Trophoblast cell (in vitro differentiated cells and primary cell): ENCODE measurements at regions not wholly inside any gene's neighbourhood (a gene's known extent, or its start where the extent isn't known, plus 50 kb on each side); places are given as distances from the start of the nearest gene placed in this dataset.

Experiments
- DNase-seq, 2 donors: peaks; one replicate each; pipeline ENCODE4 v3.0.0-alpha.2; 2016
- H2AFZ ChIP-seq: 2 replicates; pipeline ENCODE4 v1.6.1; 2013; ENCODE audit warnings: low read length, moderate library complexity, mild to moderate bottlenecking; ENCODE audit not compliant: insufficient read depth, poor library complexity
- H2AK5ac ChIP-seq: 2 replicates; pipeline ENCODE4 v1.6.1; 2013; ENCODE audit warnings: mild to moderate bottlenecking, low read length
- H2BK120ac ChIP-seq: 2 replicates; pipeline ENCODE4 v1.6.1; 2013; ENCODE audit warnings: low read length, mild to moderate bottlenecking, moderate library complexity; ENCODE audit not compliant: insufficient read depth, poor library complexity
- H2BK12ac ChIP-seq: 2 replicates; pipeline ENCODE4 v1.6.1; 2013; ENCODE audit warnings: mild to moderate bottlenecking, low read length, moderate library complexity
- H2BK5ac ChIP-seq: 2 replicates; pipeline ENCODE4 v1.6.1; 2013; ENCODE audit warnings: low read length, low read depth, moderate library complexity, mild to moderate bottlenecking; ENCODE audit not compliant: poor library complexity
- H3K14ac ChIP-seq: 2 replicates; pipeline ENCODE4 v1.6.1; 2013; ENCODE audit warnings: mild to moderate bottlenecking, low read length
- H3K18ac ChIP-seq: 2 replicates; pipeline ENCODE4 v1.6.1; 2013; ENCODE audit warnings: mild to moderate bottlenecking, low read length
- H3K23ac ChIP-seq: 2 replicates; pipeline ENCODE4 v1.6.1; 2013; ENCODE audit warnings: low read length
- H3K27ac ChIP-seq: 2 replicates; pipeline ENCODE4 v1.5.1; 2013; ENCODE audit warnings: low read depth, mild to moderate bottlenecking, inconsistent platforms, low read length, moderate library complexity
- H3K27me3 ChIP-seq: 2 replicates; pipeline ENCODE4 v1.6.1; 2013; ENCODE audit warnings: inconsistent platforms, mild to moderate bottlenecking, low read length, moderate library complexity; ENCODE audit not compliant: insufficient read depth
- H3K36me3 ChIP-seq, 2 experiments: 1 replicate in 1 of 2; 2 replicates in 1 of 2; pipeline ENCODE4 v1.6.1; 2013; ENCODE audit warnings: low read length in 2 of 2, mild to moderate bottlenecking in 2 of 2, moderate library complexity in 1 of 2; ENCODE audit not compliant: insufficient read depth in 2 of 2, control insufficient read depth in 1 of 2
- H3K4ac ChIP-seq: 2 replicates; pipeline ENCODE4 v1.6.1; 2013; ENCODE audit warnings: low read depth, mild to moderate bottlenecking, low read length, moderate library complexity
- H3K4me1 ChIP-seq, 2 experiments: 1 replicate in 1 of 2; 2 replicates in 1 of 2; pipeline ENCODE4 v1.6.1; 2013; ENCODE audit warnings: low read length in 2 of 2, mild to moderate bottlenecking in 2 of 2, moderate library complexity in 1 of 2; ENCODE audit not compliant: insufficient read depth in 2 of 2, control insufficient read depth in 1 of 2
- H3K4me2 ChIP-seq: 2 replicates; pipeline ENCODE4 v1.6.1; 2013; ENCODE audit warnings: inconsistent platforms, mild to moderate bottlenecking, low read length, moderate library complexity
- H3K4me3 ChIP-seq: 2 replicates; pipeline ENCODE4 v1.5.1; 2013; ENCODE audit warnings: mild to moderate bottlenecking, low read depth, low read length, inconsistent platforms
- H3K79me1 ChIP-seq: one replicate; pipeline ENCODE4 v1.6.1; 2013; ENCODE audit warnings: low read length
- H3K79me2 ChIP-seq: 2 replicates; pipeline ENCODE4 v1.6.1; 2013; ENCODE audit warnings: low read length, mild to moderate bottlenecking; ENCODE audit not compliant: control insufficient read depth, insufficient read depth, poor library complexity
- H3K9ac ChIP-seq: 2 replicates; pipeline ENCODE4 v1.6.1; 2013; ENCODE audit warnings: mild to moderate bottlenecking, low read length
- H3K9me3 ChIP-seq: 2 replicates; pipeline ENCODE4 v1.6.1; 2013; ENCODE audit warnings: low read depth, mild to moderate bottlenecking, control low read depth, inconsistent platforms, low read length; ENCODE audit not compliant: insufficient read depth
- H4K12ac ChIP-seq: 2 replicates; pipeline ENCODE4 v1.6.1; 2013; ENCODE audit warnings: low read depth, mild to moderate bottlenecking, low read length, moderate library complexity
- H4K8ac ChIP-seq: 2 replicates; pipeline ENCODE4 v1.6.1; 2013; ENCODE audit warnings: low read depth, mild to moderate bottlenecking, low read length, moderate library complexity
- H4K91ac ChIP-seq: one replicate; pipeline ENCODE4 v1.6.1; 2013; ENCODE audit warnings: low read depth, mild to moderate bottlenecking, low read length, moderate library complexity
- WGBS: extraction: QIAGEN DNeasy Blood & Tissue Kit; methylation state at CpG from one replicate; pipeline ENCODE4 v1.1.7; 2013; ENCODE audit warnings: missing lambda C conversion rate; ENCODE audit not compliant: insufficient read length, insufficient coverage; ENCODE audit errors: extremely low coverage; 5-methylcytosine and 5-hydroxymethylcytosine counted together

GRCh38 chr6:104484191-104484590, 375.5 kb downstream of the HACE1 start:
- Histone ChIP-seq H2BK120ac (no peak overlapping the region), H4K8ac (no peak overlapping the region), H2BK12ac (no peak overlapping the region), H3K27me3 (no peaks in the 10 kb centered on the region), H3K14ac (no peak overlapping the region), H3K9ac (no peak overlapping the region), H3K36me3 (no peaks in the 10 kb centered on the region), H2AFZ (no peak overlapping the region), H2BK5ac (no peak overlapping the region), H3K18ac (no peak overlapping the region), H3K79me1 (no peaks in the 10 kb centered on the region), H4K12ac (no peak overlapping the region), H2AK5ac (no peak overlapping the region), H3K23ac (no peak overlapping the region), H4K91ac (no peak overlapping the region), H3K4me3 (no peak overlapping the region), H3K9me3 (no peaks in the 10 kb centered on the region), H3K4me1 (no peaks in the 10 kb centered on the region), H3K27ac (no peak overlapping the region), H3K79me2 (no peaks in the 10 kb centered on the region), H3K4ac (no peak overlapping the region), H3K4me2 (no peak overlapping the region)
- WGBS: no CpG with 5 or more reads among the region's 1 CpG
- DNase-seq: no peak

GRCh38 chr6:104483225-104483834, 376.4 kb downstream of the HACE1 start:
- peak in 1 of 2 donors; percentile 31 for DNase-seq
- no CpG with 5 or more reads among the region's 2 CpGs for WGBS

GRCh38 chr6:104477569-104477968, 382.1 kb downstream of the HACE1 start:
- Histone ChIP-seq H4K91ac (no peak overlapping the region), H3K4ac (no peak overlapping the region), H2BK12ac (no peak overlapping the region), H2AK5ac (no peak overlapping the region), H2AFZ (no peak overlapping the region), H3K79me2 (no peaks in the 10 kb centered on the region), H3K4me3 (no peak overlapping the region), H3K36me3 (no peaks in the 10 kb centered on the region), H3K27me3 (no peaks in the 10 kb centered on the region), H2BK120ac (no peak overlapping the region), H4K8ac (no peak overlapping the region), H3K27ac (no peak overlapping the region), H3K18ac (no peak overlapping the region), H3K4me1 (no peaks in the 10 kb centered on the region), H3K9ac (no peak overlapping the region), H3K79me1 (no peaks in the 10 kb centered on the region), H3K4me2 (no peak overlapping the region), H2BK5ac (no peak overlapping the region), H3K23ac (no peak overlapping the region), H4K12ac (no peak overlapping the region), H3K9me3 (no peaks in the 10 kb centered on the region), H3K14ac (no peak overlapping the region)
- no CpG with 5 or more reads among the region's 2 CpGs for WGBS
- DNase-seq: no peak

More at GRCh38 chr6:104483225-104483834, 376.4 kb downstream of the HACE1 start:
- Histone ChIP-seq H3K23ac (no peak overlapping the region), H3K36me3 (no peaks in the 10 kb centered on the region), H2AK5ac (no peak overlapping the region), H3K79me1 (no peaks in the 10 kb centered on the region), H2BK120ac (no peak overlapping the region), H3K4me2 (no peak overlapping the region), H2BK5ac (no peak overlapping the region), H3K14ac (no peak overlapping the region), H3K9me3 (no peaks in the 10 kb centered on the region), H3K4me3 (no peak overlapping the region), H4K12ac (no peak overlapping the region), H4K8ac (no peak overlapping the region), H4K91ac (no peak overlapping the region), H3K4me1 (no peaks in the 10 kb centered on the region), H3K9ac (no peak overlapping the region), H3K27me3 (no peaks in the 10 kb centered on the region), H3K79me2 (no peaks in the 10 kb centered on the region), H3K18ac (no peak overlapping the region), H3K27ac (no peak overlapping the region), H2BK12ac (no peak overlapping the region), H2AFZ (no peak overlapping the region), H3K4ac (no peak overlapping the region)

GRCh38 chr6:104473021-104473429, 386.7 kb downstream of the HACE1 start:
- Histone ChIP-seq H3K9me3 (no peaks in the 10 kb centered on the region), H2AFZ (no peak overlapping the region), H3K4ac (no peak overlapping the region), H3K36me3 (no peaks in the 10 kb centered on the region), H3K18ac (no peak overlapping the region), H4K8ac (no peak overlapping the region), H3K4me3 (no peak overlapping the region), H3K4me1 (no peaks in the 10 kb centered on the region), H3K79me1 (no peaks in the 10 kb centered on the region), H4K91ac (no peak overlapping the region), H3K9ac (no peak overlapping the region), H2BK5ac (no peak overlapping the region), H2AK5ac (no peak overlapping the region), H3K27me3 (no peaks in the 10 kb centered on the region), H2BK120ac (no peak overlapping the region), H3K14ac (no peak overlapping the region), H4K12ac (no peak overlapping the region), H3K4me2 (no peak overlapping the region), H2BK12ac (no peak overlapping the region), H3K79me2 (no peaks in the 10 kb centered on the region), H3K23ac (no peak overlapping the region), H3K27ac (no peak overlapping the region)
- DNase-seq: no peak
- WGBS: no CpG with 5 or more reads among the region's 4 CpGs
